ENCODE measurements at regions not wholly inside any gene's neighbourhood (a gene's known extent, or its start where the extent isn't known, plus 50 kb on each side); places are given as distances from the start of the nearest gene placed in this dataset.

DNA sequence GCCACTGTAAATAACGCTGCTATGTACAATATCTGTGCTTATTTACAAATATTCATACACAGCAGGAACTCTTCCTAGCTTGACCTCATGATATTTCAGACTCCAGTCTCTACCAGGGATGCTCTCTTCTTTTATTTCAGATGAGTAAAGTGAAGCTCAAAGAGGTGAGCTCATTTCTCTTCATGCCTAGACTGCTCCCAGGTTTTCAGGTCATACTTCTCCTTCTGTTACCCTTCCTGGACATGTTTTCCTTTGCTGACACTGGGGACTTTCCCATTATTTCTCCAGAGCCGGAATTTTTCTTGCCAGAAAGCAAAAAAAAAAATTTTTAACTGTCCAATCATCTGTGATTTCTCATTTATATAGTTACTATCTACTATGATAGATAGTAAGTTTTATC is 147.2 kb upstream of the DST start:
- TF ChIP-seq, protein P1, sequence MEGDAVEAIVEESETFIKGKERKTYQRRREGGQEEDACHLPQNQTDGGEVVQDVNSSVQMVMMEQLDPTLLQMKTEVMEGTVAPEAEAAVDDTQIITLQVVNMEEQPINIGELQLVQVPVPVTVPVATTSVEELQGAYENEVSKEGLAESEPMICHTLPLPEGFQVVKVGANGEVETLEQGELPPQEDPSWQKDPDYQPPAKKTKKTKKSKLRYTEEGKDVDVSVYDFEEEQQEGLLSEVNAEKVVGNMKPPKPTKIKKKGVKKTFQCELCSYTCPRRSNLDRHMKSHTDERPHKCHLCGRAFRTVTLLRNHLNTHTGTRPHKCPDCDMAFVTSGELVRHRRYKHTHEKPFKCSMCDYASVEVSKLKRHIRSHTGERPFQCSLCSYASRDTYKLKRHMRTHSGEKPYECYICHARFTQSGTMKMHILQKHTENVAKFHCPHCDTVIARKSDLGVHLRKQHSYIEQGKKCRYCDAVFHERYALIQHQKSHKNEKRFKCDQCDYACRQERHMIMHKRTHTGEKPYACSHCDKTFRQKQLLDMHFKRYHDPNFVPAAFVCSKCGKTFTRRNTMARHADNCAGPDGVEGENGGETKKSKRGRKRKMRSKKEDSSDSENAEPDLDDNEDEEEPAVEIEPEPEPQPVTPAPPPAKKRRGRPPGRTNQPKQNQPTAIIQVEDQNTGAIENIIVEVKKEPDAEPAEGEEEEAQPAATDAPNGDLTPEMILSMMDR (IDR thresholded peaks at IDR 0.05), result no peak
- no peak for TF ChIP-seq EZH2 (IDR thresholded peaks at IDR 0.05; ENCODE audit: borderline replicate concordance, insufficient read depth, low read depth, low read length, poor library complexity, severe bottlenecking)

Measured in B cell (primary cell).